ENCODE measurements at regions not wholly inside any gene's neighbourhood (a gene's known extent, or its start where the extent isn't known, plus 50 kb on each side); places are given as distances from the start of the nearest gene placed in this dataset.
"Not testable (repeated sequence)": the region's sequence is repeated elsewhere in the genome, so short reads cannot be mapped to it uniquely, and the experiment has no call there.

DNA sequence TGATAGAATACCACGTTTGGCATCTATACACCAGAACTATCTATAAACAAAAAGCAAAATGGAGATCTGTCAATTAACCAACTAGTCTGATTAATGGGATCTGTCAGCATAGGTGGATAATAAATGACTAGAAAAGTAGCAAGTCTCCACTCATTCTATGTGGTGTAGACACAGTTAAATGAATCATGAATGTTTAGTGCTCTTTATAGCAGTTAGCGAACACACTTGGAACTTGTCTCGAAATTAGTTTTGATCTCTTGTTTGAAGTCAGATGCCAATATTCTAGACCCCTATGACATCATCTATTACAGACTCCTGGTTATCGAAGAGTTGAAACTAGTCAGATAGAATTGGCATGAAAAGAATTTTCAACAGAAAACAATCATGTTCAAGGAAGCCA, 259.7 kb downstream of the AHR start:
- no peak for DNase-seq (ENCODE audit: low spot score)

DNA sequence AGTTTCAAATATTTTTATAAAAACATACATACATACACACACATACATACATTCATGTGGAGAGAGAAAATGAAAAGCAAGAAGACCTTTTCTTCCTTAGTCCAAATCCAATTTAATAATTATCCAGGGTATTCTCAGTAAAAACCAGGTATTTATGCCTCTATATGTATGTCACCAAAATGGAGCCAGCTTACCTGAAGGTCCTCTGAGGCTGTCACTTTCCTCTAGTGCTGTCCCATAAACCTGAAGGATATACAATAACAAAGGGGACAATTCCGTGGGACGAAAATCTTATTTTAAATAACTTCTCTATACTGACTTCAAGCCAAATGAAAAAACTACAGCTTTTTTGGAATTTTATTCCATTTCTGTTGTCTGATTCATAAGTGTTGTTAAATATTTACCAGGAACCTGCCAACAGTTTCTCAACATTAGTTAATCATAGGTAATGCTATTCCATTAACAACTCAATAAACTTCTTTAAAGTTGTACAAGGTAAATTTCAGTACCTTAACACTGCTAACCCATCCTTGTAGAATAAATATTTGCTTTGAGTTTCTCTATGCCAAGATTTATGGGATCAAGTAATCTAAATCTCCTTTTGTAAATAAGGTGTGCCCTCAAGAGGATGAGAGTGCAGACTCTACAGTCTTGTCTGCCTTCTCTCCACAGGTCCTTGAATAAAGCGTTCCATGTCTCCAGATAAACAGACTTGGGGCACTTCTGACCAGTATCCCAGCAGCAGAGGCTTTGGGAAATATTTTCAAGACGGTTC, 260.3 kb downstream of the AHR start:
- DNase-seq (ENCODE audit: low spot score), result peak; percentile 21

DNA sequence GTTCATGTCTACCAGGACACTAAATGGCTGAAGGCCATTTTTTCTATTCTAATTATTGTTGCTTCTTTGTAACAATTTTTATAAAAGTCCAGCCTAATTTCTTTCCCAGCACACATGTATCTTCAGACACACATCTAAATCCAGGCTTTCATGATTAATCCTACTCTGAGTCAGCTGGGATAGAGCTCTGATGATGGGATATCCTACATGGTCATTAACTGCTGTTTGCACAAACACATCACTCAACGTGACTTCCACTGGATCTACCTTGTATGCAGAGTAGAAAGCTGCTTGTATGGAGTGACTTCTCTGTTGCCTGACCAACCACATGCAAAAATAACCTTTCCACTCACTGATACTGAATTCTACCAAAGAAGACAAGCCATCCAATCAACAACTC, 260.9 kb downstream of the AHR start:
- no peak for DNase-seq (ENCODE audit: low spot score)

DNA sequence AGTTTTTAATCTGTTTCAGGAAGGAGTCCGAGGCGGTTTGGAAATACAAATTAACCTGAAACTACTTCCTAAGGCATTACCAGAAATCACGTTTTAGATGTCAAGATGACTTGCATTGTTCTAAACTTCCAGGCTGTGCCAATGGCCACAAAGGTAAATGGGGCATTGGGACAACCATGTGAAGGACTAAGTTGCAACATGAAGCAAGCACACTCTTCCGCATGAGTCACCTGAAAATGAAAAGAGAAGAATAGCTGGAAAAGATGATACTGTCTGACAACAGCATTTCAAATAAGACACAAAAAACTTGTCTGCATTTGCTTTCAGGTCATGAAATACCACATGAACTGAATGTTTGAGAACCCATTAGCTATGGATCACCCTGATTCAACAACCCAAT, 262.1 kb downstream of the AHR start:
- DNase-seq (ENCODE audit: low spot score), result no peak

DNA sequence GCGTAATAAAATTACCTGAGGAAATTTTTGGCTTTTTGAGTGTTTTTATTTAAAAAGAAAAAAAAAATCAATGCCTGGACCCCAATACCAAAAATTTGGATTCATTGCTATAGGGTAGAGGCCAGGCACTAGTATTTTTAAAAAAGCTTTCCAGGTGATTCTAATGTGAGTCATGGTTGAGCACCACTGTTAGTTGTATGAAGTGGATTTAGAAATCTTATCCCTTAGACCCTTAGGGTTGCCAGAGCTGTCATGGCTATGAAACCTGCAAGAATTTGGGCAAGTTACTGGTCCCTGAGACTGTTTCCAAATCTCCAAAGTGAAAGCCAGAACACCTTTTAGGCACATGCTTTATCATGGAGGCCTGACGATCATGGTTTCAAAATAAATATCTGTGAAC, 262.5 kb downstream of the AHR start:
- DNase-seq (ENCODE audit: low spot score), result no peak

DNA sequence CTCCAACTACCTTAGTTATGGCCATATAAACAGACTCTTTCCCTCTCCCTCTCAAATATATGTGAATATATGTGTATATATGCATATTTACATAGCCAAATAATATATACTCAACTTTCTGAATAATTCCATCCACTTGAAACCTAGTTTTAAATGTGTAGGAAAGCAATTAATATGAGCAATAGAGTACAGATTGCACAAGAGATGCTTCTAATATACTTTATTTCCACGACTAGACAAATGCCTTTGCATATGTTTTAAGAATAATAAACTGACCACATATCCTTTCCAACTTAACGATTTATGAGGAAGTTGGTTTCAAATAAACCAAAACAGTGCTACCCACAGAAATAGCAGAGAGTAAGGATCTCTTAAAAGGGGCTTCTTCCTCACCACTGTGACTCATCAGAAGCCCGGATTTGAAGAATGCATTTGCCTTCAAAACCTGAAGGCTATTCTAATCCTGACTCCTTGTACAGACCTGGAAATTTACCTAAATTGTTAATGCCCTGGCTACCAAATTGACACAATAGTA, 266.3 kb downstream of the AHR start:
- peak; percentile 24 for DNase-seq (ENCODE audit: low spot score)

DNA sequence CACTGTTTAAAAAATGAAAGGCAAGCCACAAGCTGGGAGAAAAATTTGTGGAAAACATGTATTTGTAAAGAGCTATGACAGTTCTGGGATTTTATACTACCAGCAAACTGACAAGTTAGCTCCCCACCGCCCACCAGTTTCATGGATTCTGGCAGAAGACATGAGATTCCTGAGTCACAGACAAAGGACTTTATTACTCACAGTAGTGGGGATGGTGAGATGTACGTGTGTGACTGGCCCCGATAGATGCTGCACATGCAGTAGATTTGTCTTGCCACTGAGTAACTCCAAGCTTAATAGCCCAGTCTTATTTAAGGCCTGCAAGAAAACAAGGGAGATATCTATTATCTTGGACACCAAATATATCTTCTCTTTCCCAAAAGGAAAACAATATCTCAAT, 281.7 kb downstream of the AHR start:
- DNase-seq (ENCODE audit: low spot score), result peak; percentile 56

DNA sequence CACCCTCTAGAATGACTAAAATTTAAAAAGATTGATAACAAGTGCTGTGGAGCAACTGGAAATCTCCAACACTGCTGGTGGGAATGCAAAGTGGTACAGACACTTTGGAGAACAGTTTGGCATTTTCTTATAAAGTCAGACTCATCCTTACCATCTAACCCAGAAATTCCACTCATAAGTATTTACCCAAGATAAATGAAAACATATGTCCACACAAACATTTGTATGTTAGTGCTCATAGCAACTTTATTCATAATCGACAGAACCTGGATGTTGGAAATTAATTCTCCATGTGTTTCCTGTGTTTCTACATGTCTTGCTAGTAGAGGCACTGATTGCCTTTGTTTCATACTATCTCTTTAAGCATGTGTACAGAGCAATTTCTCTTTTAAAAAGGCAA, 282.4 kb downstream of the AHR start:
- DNase-seq (ENCODE audit: low spot score), result no peak

DNA sequence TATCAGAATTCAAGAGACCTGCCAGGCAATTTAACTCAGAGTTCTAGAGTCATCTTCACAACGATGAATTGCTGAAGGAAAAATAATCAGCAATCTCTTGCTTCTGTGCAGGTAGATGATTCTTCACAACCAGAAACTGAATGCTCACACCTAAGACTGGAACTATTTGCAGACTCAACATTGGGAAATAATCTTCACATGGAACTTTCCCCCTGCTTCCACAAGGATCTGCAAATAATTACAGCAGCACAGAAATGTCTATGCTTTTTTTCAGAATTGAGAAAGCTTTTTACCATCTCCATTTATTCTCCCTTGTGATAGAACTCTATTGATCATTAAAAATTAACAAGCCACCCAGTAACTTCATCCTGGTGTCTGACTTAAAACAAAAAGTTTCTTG, 282.8 kb downstream of the AHR start:
- no peak for DNase-seq (ENCODE audit: low spot score)

DNA sequence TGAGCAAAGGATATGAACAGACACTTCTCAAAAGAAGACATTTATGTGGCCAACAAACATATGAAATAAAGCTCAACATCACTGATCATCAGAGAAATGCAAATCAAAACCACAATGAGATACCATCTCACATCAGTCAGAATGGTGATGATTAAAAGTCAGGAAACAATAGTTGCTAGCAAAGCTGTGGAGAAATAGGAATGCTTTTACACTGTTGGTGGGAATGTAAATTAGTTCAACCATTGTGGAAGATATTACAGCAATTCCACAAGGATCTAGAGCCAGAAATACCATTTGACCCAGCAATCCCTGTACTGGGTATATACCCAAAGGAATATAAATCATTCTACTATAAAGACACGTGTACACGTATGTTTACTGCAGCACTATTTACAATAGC, 284.2 kb downstream of the AHR start:
- DNase-seq (ENCODE audit: low spot score), result not testable (repeated sequence)

DNA sequence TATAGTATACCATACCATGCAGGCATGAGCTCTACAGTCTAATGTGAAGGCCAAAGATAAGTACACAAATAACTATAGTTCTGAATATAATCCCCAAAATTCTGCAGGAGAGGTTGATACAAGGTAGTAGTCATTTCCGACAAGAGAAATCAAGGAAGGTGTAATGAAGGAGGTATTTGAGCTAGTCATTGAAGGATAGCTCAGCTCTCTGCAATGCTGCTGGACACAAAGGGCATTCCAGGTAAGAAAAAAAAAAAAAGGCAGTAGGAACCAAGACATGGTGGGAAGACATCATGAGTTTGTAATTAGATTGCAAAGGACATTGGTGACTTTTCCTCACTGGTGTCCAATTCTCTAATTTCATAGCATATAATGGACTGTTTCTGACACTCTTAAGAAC, 285.3 kb downstream of the AHR start:
- DNase-seq (ENCODE audit: low spot score), result no peak

DNA sequence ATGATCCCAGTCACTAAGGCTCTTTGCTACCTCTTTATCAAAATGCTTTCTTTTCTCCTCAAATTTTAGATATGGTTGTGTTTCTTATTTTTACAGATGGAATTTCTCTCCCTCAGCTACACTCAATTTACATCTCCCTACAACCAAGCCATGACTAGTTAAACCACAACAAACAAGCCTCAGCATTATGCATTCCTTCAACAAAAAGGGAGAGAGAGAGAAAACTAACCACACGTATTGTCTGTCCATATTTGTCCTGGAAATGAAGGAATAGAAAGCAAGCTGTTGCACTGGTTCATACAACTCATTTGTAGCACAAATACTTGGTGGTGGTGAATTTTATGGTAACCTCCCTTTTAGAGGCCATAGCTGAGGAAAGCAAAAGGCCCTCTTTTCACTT, 286.4 kb downstream of the AHR start:
- DNase-seq (ENCODE audit: low spot score), result peak; percentile 20

DNA sequence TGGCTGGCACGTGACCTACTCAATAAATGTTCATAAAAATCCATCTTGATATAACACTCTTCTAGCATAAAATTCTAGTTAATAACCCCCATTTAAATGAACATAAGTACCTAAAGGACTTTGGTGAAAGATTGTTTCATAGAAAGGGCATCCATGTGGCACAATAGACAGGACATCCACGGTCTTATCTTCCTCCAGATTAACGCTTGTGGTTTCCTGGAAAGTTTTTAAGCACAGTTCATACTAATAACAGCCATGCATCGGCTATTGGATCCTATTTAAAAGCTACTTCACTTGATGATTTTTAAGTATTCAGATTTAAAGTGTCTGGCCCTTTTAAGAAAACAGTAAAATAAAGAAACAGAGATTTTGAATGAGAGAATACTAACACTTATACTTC, 288.3 kb downstream of the AHR start:
- DNase-seq (ENCODE audit: low spot score), result no peak

DNA sequence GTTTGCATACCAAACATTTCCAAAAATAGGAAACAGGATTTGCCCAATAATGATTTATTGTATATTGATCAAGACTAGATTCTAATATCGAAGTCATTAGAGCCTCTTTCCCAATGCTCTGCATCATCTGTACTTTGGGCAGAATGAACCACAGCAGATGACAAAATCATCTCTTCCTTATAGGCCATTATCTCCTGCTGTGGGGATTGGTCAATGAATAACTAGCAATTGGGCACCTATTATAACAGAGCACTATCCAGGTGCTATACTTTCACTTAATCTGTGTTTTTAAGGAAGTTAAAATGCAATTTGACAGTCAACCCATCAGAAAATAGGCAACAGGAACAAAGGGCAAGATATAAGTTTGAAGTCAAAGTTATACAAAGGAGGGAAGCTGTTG, 290.3 kb downstream of the AHR start:
- no peak for DNase-seq (ENCODE audit: low spot score)

DNA sequence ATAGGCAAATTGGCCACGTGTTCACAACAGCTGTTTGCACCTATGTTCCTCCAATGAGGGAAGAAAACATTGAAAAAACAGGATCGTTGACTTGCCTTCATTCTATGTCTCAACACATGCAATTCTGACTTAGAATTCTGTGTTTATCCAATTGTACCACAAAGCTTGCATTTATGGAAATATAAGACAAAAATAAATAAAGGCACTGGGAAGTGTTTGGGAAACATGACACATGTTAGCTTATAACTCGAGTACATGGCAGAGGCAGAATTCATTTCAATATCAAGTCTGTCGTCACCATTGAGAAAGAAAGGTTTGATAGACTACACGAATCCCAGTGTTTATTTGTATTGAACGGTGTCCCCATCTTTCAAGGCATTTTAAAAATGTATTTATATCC, 291.2 kb downstream of the AHR start:
- no peak for DNase-seq (ENCODE audit: low spot score)

DNA sequence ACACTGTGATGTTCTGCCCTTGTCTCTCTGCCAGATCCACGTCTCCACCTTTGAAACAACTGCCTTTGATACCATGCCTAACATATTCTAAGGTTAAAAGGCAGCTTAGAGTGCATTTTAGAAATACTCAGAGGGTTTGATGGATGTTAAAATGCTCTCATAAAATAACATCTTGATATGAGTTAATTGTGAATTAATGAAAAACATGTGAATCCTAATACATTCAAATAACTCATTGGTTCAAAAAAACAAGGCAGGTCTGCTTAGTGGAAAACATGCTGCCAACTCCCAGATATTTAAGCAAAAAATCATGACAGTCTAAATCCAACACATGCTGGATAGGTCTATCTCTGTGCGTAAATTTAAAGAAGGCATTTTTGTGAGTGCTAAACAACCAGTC, 291.8 kb downstream of the AHR start:
- DNase-seq (ENCODE audit: low spot score), result no peak

DNA sequence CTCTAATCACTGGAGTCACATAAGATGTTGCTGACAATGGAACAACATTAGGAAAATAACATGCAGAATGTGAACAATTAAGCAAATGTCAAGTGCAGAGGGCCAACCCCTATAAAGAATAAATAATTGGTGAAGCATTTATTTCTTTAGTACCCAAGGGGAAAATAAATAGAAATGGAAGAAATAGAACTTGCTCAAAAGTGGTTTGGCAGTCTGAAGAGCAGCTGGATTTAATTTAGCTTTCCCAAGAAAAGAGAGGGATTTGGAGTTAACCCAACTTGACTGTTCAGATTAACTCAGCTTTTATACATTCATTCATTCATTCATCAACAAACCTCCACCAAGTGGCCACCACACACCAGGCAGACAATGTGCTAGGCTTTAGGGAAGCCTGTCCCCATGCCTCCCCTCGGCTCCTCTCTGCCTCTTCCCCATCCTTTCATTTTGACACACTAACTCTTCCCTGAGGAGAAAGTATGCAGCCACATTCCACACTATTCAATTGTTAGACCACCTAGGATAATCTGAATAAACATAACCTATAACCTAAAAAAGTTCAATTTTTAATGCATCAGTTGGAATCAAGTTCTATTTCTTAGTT, 295.5 kb downstream of the AHR start:
- peak; percentile 29 for DNase-seq (ENCODE audit: low spot score)

DNA sequence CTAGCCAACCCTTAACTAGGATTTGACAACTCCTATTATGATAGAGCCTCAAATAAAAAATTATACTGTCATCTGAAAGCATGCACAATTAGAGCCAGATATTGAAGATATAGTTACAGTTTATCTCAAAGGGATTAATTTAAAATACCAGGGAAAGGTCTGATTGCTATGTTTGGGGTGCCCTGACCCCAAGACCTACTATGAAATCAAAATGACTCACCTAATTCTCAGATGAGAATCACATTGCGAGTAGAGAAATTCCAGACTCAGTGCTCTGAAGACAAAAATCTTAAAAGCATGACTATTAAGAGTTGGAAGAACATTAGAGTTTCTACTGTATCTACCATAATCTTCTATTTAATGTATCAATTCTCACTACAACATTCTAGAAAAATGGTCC, 297.1 kb downstream of the AHR start:
- DNase-seq (ENCODE audit: low spot score), result no peak

DNA sequence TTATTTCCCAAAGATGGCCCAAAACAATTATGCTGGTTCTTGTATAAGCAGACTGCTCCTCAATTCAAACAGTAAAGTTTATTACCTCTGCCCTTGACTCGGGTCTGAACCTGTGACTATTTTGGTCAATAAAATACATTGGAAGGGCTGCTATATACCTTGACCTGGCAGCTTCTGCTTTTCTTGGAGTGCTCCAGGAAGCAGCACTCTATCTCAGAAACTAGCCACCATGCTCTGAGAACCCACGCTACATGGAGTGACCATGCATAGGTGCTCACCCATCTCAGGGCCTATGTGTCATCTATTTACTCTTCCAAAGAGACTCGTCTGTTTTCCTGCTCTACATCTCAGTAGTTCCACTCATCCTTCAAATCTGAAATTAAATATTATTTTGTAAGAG, 299.9 kb downstream of the AHR start:
- no peak for DNase-seq (ENCODE audit: low spot score)

DNA sequence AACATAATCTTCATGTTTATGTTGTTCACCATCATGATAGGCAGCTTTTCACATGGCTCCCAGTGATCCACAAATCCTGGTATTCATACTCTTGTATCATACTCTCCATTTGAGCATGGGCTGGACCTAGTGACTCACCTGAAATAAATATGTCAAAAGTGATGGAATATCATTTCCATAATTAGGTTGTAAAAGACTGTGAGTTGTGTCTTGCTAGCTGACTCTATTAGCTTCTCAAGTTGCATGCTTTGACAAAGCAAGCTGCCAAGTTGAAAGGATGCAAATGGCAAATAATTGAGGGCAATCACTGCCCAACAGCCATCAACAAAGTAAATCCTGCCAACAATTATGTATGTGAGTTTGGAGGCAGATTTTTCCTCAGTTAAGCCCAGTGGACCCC, 300.4 kb downstream of the AHR start:
- no peak for DNase-seq (ENCODE audit: low spot score)

DNA sequence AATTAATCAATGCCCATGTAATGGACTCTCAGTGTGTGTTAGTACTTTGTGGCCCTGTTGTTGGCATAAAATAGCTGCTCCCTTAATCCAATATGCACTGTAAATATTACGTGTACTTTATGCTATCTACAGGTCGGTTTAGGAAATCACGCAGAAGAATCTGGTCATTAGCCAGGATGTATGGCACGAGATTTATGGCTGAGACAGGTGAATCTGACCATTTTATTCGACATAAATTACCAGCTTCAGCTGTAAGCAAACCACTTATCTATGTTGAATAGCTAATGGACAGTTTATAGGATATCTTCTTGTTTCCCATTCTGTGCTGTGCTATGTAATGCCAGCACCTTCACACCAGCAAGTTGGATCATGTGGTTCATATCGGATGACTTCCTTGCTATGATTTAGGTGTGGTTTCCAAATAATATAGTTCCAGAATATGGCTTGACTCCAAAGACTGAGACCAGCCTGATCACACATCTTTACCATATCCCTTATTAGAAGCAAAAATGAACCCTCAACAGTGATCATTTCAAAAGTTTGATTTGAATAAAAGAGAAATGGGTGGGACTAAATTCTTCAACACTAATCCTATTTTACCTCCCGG, 301.4 kb downstream of the AHR start:
- no peak for DNase-seq (ENCODE audit: low spot score)

DNA sequence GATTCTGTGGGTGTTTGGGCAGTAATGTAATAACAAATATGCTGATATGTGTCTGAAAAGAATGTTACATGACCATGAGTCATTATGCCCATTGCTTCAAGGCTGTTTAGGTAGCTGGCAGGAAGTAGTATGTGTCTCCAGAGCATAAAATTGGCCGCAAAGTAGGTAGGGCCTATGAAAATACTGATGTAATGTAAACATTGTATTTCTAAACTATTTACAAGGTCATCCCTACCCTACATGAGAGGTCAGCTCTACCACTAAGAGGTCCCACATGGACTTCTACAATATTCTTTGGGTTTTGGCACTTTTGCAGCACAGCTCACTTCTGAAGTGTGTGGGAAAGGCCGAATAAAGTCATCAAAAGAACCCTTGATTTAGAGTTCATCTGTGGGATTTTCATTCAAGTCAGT, 301.9 kb downstream of the AHR start:
- peak; percentile 82 for DNase-seq (ENCODE audit: low spot score)

DNA sequence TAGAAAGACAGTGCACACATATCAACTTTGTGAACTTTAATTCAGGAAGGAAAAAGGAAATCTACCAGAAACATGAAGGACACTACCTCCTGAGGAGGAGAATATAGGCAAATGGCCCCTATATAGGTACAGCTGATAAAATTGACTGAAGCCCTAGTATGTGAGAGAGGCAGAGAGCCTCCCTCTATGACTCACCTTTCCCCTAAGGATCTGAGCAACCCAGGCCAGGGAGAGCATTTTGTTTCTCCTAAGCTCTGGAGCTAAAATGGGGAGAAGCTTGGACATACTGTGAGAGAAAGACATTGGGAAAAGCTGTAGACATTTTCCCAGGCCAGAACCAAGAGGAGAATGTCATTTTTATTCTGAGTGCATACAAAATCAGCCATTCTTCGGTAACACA, 303.5 kb downstream of the AHR start:
- DNase-seq (ENCODE audit: low spot score), result no peak

Measured in GM03348 (cell line).